Breast epithelium (tissue), 3 donors: ENCODE measurements at regions not wholly inside any gene's neighbourhood (a gene's known extent, or its start where the extent isn't known, plus 50 kb on each side); places are given as distances from the start of the nearest gene placed in this dataset.

Experiments used
- POLR2A ChIP-seq: fragments of 450-650 bp; IDR thresholded peaks from one replicate; pipeline ENCODE4 v1.6.1; 2016; ENCODE audit warnings: antibody characterized with exemption, mild to moderate bottlenecking, moderate library complexity
- POLR2AphosphoS5 ChIP-seq, 3 donors: sonication (generic); formaldehyde crosslinking; IDR thresholded peaks; one replicate each; pipeline ENCODE4 v1.6.1; 2017; ENCODE audit warnings: antibody characterized with exemption in 3 of 3
- TF ChIP-seq, protein P1 (sequence below), 3 donors: fragments of 450-650 bp; IDR thresholded peaks; one replicate each; pipeline ENCODE4 v1.5.1; 2016 to 2017; ENCODE audit warnings: antibody characterized with exemption in 3 of 3, mild to moderate bottlenecking in 3 of 3, moderate library complexity in 3 of 3

- TF ChIP-seq POLR2A: no peak
- TF ChIP-seq, protein P1, sequence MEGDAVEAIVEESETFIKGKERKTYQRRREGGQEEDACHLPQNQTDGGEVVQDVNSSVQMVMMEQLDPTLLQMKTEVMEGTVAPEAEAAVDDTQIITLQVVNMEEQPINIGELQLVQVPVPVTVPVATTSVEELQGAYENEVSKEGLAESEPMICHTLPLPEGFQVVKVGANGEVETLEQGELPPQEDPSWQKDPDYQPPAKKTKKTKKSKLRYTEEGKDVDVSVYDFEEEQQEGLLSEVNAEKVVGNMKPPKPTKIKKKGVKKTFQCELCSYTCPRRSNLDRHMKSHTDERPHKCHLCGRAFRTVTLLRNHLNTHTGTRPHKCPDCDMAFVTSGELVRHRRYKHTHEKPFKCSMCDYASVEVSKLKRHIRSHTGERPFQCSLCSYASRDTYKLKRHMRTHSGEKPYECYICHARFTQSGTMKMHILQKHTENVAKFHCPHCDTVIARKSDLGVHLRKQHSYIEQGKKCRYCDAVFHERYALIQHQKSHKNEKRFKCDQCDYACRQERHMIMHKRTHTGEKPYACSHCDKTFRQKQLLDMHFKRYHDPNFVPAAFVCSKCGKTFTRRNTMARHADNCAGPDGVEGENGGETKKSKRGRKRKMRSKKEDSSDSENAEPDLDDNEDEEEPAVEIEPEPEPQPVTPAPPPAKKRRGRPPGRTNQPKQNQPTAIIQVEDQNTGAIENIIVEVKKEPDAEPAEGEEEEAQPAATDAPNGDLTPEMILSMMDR (IDR thresholded peaks at IDR 0.05): no peak
- TF ChIP-seq POLR2AphosphoS5 (IDR thresholded peaks at IDR 0.05): no peak
Measured at GRCh38 chr5:61801174-61801573, 469.1 kb downstream of the ZSWIM6 start.
